IMR-90 (cell line): ENCODE measurements at regions not wholly inside any gene's neighbourhood (a gene's known extent, or its start where the extent isn't known, plus 50 kb on each side); places are given as distances from the start of the nearest gene placed in this dataset.

Source experiments
- ATAC-seq: fragments of 200-7000 bp; cut with Tn5 transposase; 2 replicates; pipeline ENCODE4 v1.9.1; 2020; ENCODE audit warnings: low read depth, mild to moderate bottlenecking, moderate library complexity
- BruUV-seq: library from RNA; stranded (reverse); fragments of 400-500 nt; replicated peaks from 2 replicates; lab custom pipeline; 2021; lab: Mats Ljungman, UMichigan
- CTCF ChIA-PET: fragments of 300-600 bp; formaldehyde crosslinking; extraction: SDS; loops from one replicate; lab custom pipeline; 2021; ENCODE audit warnings: antibody characterized with exemption; lab: Yijun Ruan, JAX
- POLR2A ChIA-PET: fragments of 300-600 bp; sonication (Branson Sonifier 250); formaldehyde crosslinking; loops from one replicate; lab custom pipeline; 2022; ENCODE audit warnings: antibody characterized with exemption; ENCODE audit not compliant: unreplicated experiment; lab: Charles Lee
- DNase-seq: peaks from one replicate; pipeline ENCODE4 v3.0.0; 2013
- H2AFZ ChIP-seq: replicated peaks from 2 replicates; pipeline ENCODE3; 2013; ENCODE audit warnings: low read length, mild to moderate bottlenecking; ENCODE audit not compliant: poor library complexity
- H2AK5ac ChIP-seq: 2 replicates; pipeline ENCODE4 v1.6.1; 2013; ENCODE audit warnings: low read depth, low read length, inconsistent platforms
- H2AK9ac ChIP-seq: replicated peaks from 2 replicates; pipeline ENCODE3; 2013; ENCODE audit warnings: mild to moderate bottlenecking, low read depth, low read length, moderate library complexity; ENCODE audit not compliant: poor library complexity
- H2BK120ac ChIP-seq: 2 replicates; pipeline ENCODE4 v1.6.1; 2013; ENCODE audit warnings: low read depth, low read length, inconsistent platforms
- H2BK15ac ChIP-seq: 3 replicates; pipeline ENCODE4 v1.6.1; 2013; ENCODE audit warnings: low read depth, low read length, inconsistent platforms
- H2BK20ac ChIP-seq: 2 replicates; pipeline ENCODE4 v1.6.1; 2013; ENCODE audit warnings: low read depth, mild to moderate bottlenecking, inconsistent platforms, low read length, moderate library complexity
- H2BK5ac ChIP-seq: 2 replicates; pipeline ENCODE4 v1.6.1; 2013; ENCODE audit warnings: mild to moderate bottlenecking, low read depth, low read length, inconsistent platforms; ENCODE audit not compliant: poor library complexity, severe bottlenecking
- H3K14ac ChIP-seq: replicated peaks from 2 replicates; pipeline ENCODE4 v1.6.1; 2013; ENCODE audit warnings: low read depth, low read length, inconsistent platforms
- H3K18ac ChIP-seq: 2 replicates; pipeline ENCODE4 v1.6.1; 2013; ENCODE audit warnings: low read depth, low read length, control low read depth
- H3K23ac ChIP-seq: 2 replicates; pipeline ENCODE4 v1.6.1; 2013; ENCODE audit warnings: low read depth, low read length, inconsistent platforms
- H3K27ac ChIP-seq: 2 replicates; pipeline ENCODE4 v1.5.1; 2013; ENCODE audit warnings: mild to moderate bottlenecking, control low read depth, low read length; ENCODE audit not compliant: insufficient read depth
- H3K27me3 ChIP-seq: 2 replicates; pipeline ENCODE4 v1.6.1; 2013; ENCODE audit warnings: low read length; ENCODE audit not compliant: control insufficient read depth, insufficient read depth
- H3K36me3 ChIP-seq: 2 replicates; pipeline ENCODE4 v1.6.1; 2013; ENCODE audit warnings: low read length, mixed read lengths; ENCODE audit not compliant: control insufficient read depth, insufficient read depth
- H3K4ac ChIP-seq: 2 replicates; pipeline ENCODE4 v1.6.1; 2013; ENCODE audit warnings: low read depth, low read length, inconsistent platforms
- H3K4me1 ChIP-seq: 2 replicates; pipeline ENCODE4 v1.6.1; 2013; ENCODE audit warnings: low read length, mixed read lengths; ENCODE audit not compliant: control insufficient read depth, insufficient read depth
- H3K4me2 ChIP-seq: 2 replicates; pipeline ENCODE4 v1.6.1; 2013; ENCODE audit warnings: low read depth, mild to moderate bottlenecking, control low read depth, low read length, moderate library complexity
- H3K4me3 ChIP-seq: 2 replicates; pipeline ENCODE4 v1.5.1; 2013; ENCODE audit warnings: low read depth, mild to moderate bottlenecking, control low read depth, low read length, moderate library complexity; ENCODE audit not compliant: insufficient read depth
- H3K56ac ChIP-seq: 2 replicates; pipeline ENCODE4 v1.6.1; 2013; ENCODE audit warnings: low read length, inconsistent platforms; ENCODE audit not compliant: insufficient read depth; ENCODE audit errors: extremely low read depth
- H3K79me1 ChIP-seq, 2 experiments: 2 replicates each; pipeline ENCODE4 v1.6.1; 2013; ENCODE audit warnings: low read length in 2 of 2, inconsistent platforms in 1 of 2, low read depth in 1 of 2
- H3K9ac ChIP-seq: 2 replicates; pipeline ENCODE4 v1.6.1; 2013; ENCODE audit warnings: low read depth, low read length, control low read depth
- H3K9me1 ChIP-seq: 2 replicates; pipeline ENCODE4 v1.6.1; 2013; ENCODE audit warnings: low read length, inconsistent platforms; ENCODE audit not compliant: insufficient read depth
- H3K9me3 ChIP-seq: 2 replicates; pipeline ENCODE4 v1.6.1; 2013; ENCODE audit warnings: low read length; ENCODE audit not compliant: control insufficient read depth, insufficient read depth
- H4K20me1 ChIP-seq: 2 replicates; pipeline ENCODE4 v1.6.1; 2013; ENCODE audit warnings: low read length, inconsistent platforms; ENCODE audit not compliant: insufficient read depth
- H4K5ac ChIP-seq: 2 replicates; pipeline ENCODE4 v1.6.1; 2013; ENCODE audit warnings: mild to moderate bottlenecking, low read depth, low read length, control low read depth
- H4K8ac ChIP-seq, 2 experiments: 2 replicates each; pipeline ENCODE4 v1.6.1; 2013; ENCODE audit warnings: low read depth in 2 of 2, low read length in 2 of 2, control low read depth in 1 of 2, inconsistent platforms in 1 of 2
- H4K91ac ChIP-seq: 2 replicates; pipeline ENCODE4 v1.6.1; 2013; ENCODE audit warnings: low read depth, low read length, inconsistent platforms; ENCODE audit not compliant: insufficient read depth
- CEBPB ChIP-seq: IDR thresholded peaks from 2 replicates; pipeline ENCODE4 v1.6.1; 2012; ENCODE audit warnings: low read depth, low read length, improper control_type of control experiment
- MXI1 ChIP-seq: IDR thresholded peaks from 2 replicates; pipeline ENCODE4 v1.6.1; 2012; ENCODE audit warnings: low read depth, mild to moderate bottlenecking, low read length, moderate library complexity, borderline replicate concordance
- RFX5 ChIP-seq: IDR thresholded peaks from 2 replicates; pipeline ENCODE4 v1.8.0; 2012; ENCODE audit warnings: low read depth, mild to moderate bottlenecking, low read length, moderate library complexity
- USF2 ChIP-seq: fragments of 150-350 bp; IDR thresholded peaks from 2 replicates; pipeline ENCODE4 v1.6.1; 2017; ENCODE audit warnings: mild to moderate bottlenecking, antibody characterized with exemption, low read length, low read depth
- dilution Hi-C: fragments of 300-500 bp; cut with HindIII; formaldehyde crosslinking; loops from one replicate; pipeline ENCODE4 v1.14.3; 2018; ENCODE audit warnings: low sequenced_read_pairs; ENCODE audit not compliant: unreplicated experiment
- in situ Hi-C: fragments of 300-500 bp; cut with MboI; formaldehyde crosslinking; loops from 3 replicates; pipeline ENCODE4 v1.14.3; 2019; ENCODE audit warnings: low sequenced_read_pairs, inconsistent platforms, mixed read lengths
- intact Hi-C: fragments of 100-400 bp; cut with micrococcal nuclease; formaldehyde crosslinking; loops from 2 replicates; pipeline ENCODE4 v1.10.0; 2022

GRCh38 chr4:53916431-53916889, 147.9 kb downstream of the CHIC2 start:
- Histone ChIP-seq H3K56ac (no peak overlapping the region), H3K14ac (peak overlapping the region; percentile 65), H3K4me2 (no peak overlapping the region), H2AK5ac (peak overlapping the region; percentile 71), H3K9me3 (no peaks in the 10 kb centered on the region), H3K27me3 (no peaks in the 10 kb centered on the region), H3K4me3 (no peak overlapping the region), H4K5ac (peak overlapping the region; percentile 10; the same call in 1 of the 2 replicates), H3K79me1 (peaks cover 0 to 3% of the 10 kb centered on the region in 2 experiments; a peak in 1 of 4 replicates), H4K20me1 (no peaks in the 10 kb centered on the region), H2AK9ac (no peak overlapping the region), H3K9me1 (peaks cover 19% of the 10 kb centered on the region), H4K8ac (peak overlapping the region in 1 of 2 experiments; percentile 29; a peak in 1 of 4 replicates), H2BK15ac (peak overlapping the region; percentile 36; the same call in 1 of the 3 replicates), H3K36me3 (no peaks in the 10 kb centered on the region), H2BK5ac (peak overlapping the region; percentile 4), H3K27ac (peak overlapping the region; percentile 44), H3K18ac (no peak overlapping the region), H3K23ac (peak overlapping the region; percentile 28; the same call in 1 of the 2 replicates), H3K9ac (no peak overlapping the region), H2BK20ac (peak overlapping the region; percentile 17; the same call in 1 of the 2 replicates), H3K4ac (peak overlapping the region; percentile 47), H2AFZ (no peak overlapping the region), H3K4me1 (peaks cover 16% of the 10 kb centered on the region), H4K91ac (peak overlapping the region; percentile 13; the same call in 1 of the 2 replicates), H2BK120ac (peak overlapping the region; percentile 50)
- in situ Hi-C loops = loop anchor here (25.0 kb wide), 1 partner anchor 729 kb away; no protein-coding TSS in a partner anchor
- peak; percentile 83 for DNase-seq
- peak; percentile 41 for ATAC-seq
- intact Hi-C loops = no loop called here
- dilution Hi-C loops = no loop called here
- ChIA-PET POLR2A (no interaction called here), CTCF (interaction anchor here (3.3 kb wide), 1 partner anchor 317 kb away, joined by 12 read pairs; no protein-coding TSS in a partner anchor)
- no TSS peak for BruUV-seq
- no peak for TF ChIP-seq MXI1
- no peak for TF ChIP-seq CEBPB
- TF ChIP-seq USF2 = no peak
- 0 out of 2 replicates have a peak, but pooled peaks have one; percentile 5 for TF ChIP-seq RFX5
